Ecto neural progenitor cell (in vitro differentiated cells): ENCODE measurements at regions not wholly inside any gene's neighbourhood (a gene's known extent, or its start where the extent isn't known, plus 50 kb on each side); places are given as distances from the start of the nearest gene placed in this dataset.
"Not testable (repeated sequence)": the region's sequence is repeated elsewhere in the genome, so short reads cannot be mapped to it uniquely, and the experiment has no call there.

ENCODE experiments used
- DNase-seq: peaks from one replicate; pipeline ENCODE4 v3.0.0-alpha.2; 2018; ENCODE audit warnings: low spot score

DNA sequence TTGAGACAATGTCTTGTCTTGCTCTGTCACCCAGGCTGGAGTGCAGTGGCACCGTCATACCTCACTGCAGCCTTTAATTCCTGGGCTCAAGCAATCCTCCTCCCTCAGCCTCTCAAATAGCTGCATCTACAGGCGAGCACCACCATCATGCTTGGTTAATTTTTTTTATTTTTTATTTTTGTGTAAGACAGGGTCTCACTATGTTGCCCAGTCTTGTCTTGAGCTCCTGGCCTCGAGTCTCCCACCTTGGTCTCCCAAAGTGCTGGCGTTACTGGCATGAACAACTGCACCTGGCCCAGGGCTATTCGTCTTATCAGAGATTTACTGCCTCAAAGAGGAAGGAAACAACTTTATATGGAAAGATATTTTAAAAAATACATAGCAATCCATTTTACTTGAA, 102.8 kb upstream of the NUPR2 start:
- no peak for DNase-seq

GRCh38 chr7:56218510-56218909, 102.3 kb upstream of the NUPR2 start:
- no peak for DNase-seq

- no peak for DNase-seq
Measured at GRCh38 chr7:56213574-56213973, 97.4 kb upstream of the NUPR2 start.

- DNase-seq, result no peak
Measured at GRCh38 chr7:56206420-56206819, 90.2 kb upstream of the NUPR2 start.

GRCh38 chr7:56199639-56200038, 83.4 kb upstream of the NUPR2 start:
- DNase-seq, result no peak

- not testable (repeated sequence) for DNase-seq
Measured at GRCh38 chr7:56196195-56196594, 80.0 kb upstream of the NUPR2 start.

GRCh38 chr7:56188823-56189346, 72.7 kb upstream of the NUPR2 start:
- DNase-seq, result no peak

GRCh38 chr7:56188376-56188775, 72.2 kb upstream of the NUPR2 start:
- no peak for DNase-seq

GRCh38 chr7:56181010-56181409, 64.8 kb upstream of the NUPR2 start:
- DNase-seq, result no peak

- DNase-seq, result no peak
Measured at GRCh38 chr7:56175771-56176170, 59.6 kb upstream of the NUPR2 start.

DNA sequence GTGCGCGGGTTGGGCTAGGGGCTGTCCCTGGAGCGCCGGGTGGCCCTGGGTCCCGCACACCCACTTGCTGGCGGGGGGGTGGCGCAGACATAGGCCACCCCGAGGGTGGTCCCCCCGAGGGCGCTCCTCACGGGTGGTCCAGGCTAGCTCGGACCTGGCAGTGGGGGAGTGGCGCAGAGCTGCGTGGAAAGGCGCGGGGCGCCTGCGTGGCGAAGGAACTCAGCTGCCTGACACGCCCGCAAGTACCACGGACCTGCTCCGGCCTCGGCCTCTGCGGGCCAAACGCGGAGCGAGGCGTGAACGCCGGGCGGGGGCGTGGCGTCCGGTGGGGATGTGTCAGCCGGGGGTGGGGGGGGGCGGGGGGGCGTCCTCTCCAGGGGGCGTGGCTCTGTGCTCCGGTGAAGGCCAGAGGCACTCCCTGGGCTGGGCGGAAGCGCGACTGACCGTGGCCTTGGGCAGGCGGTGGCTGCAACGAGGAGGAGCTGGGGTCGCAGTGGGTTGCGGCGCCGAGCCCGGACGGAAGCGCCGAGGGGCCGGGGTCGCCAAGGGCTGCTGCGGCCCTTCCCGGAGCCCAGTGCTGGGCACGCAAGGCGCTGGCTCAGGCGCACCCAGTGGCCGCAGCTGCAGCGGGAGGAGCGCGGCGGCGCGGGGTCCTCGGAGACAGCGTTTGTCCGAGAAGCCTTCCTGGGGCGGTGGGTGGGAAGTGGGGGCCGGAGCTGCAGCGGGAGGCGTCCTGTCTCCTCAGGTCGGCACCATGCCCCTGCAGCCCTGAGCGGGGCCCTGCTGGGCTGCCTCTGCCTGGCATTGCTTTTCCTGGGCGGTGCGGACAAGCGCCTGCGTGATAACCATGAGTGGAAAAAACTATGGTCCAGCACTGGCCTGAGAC, 58.9 kb upstream of the NUPR2 start:
- DNase-seq, result no peak

DNA sequence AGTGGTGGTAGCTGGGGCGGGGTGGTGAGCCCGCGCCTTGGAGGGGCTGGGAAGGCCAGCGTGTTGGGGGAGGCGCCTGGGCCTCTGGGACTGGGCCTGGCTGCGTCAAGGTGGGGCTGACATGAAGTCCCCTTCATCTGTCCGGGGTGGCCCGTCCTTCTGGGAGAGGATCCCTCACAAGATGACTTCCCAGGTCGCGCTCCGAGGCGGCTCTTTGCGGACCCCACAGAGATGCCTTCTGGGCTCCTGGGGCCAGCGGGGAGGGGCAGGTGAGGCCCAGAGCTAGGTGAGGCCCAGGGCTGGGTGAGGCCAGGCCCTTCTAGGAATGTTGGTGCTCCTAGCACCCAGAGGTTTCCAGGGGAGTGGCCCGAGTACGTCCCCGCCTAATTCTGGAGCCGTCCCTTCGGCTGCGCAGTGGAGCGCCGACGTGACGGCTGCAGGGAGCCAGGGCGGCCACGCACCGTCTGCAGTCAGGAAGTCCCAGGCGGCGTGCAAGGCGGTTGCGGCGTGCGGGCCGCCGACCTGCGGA, 58.2 kb upstream of the NUPR2 start:
- no peak for DNase-seq
